HL-60 (cell line): ENCODE measurements at regions not wholly inside any gene's neighbourhood (a gene's known extent, or its start where the extent isn't known, plus 50 kb on each side); places are given as distances from the start of the nearest gene placed in this dataset.

Experiments used
- CTCF ChIP-seq: IDR thresholded peaks from one replicate; pipeline ENCODE4 v1.5.1; 2011; ENCODE audit warnings: low read length, control low read depth, inconsistent platforms; ENCODE audit not compliant: insufficient read depth
- REST ChIP-seq: IDR thresholded peaks from 2 replicates; pipeline ENCODE4 v1.6.1; 2012; ENCODE audit warnings: low read depth; ENCODE audit not compliant: insufficient replicate concordance

- TF ChIP-seq REST (no peak), CTCF (no peak)
These were observed 328.8 kb downstream of the ADAM29 start for GRCh38 chr4:175246941-175247340.
